ENCODE measurements at regions not wholly inside any gene's neighbourhood (a gene's known extent, or its start where the extent isn't known, plus 50 kb on each side); places are given as distances from the start of the nearest gene placed in this dataset.

DNA sequence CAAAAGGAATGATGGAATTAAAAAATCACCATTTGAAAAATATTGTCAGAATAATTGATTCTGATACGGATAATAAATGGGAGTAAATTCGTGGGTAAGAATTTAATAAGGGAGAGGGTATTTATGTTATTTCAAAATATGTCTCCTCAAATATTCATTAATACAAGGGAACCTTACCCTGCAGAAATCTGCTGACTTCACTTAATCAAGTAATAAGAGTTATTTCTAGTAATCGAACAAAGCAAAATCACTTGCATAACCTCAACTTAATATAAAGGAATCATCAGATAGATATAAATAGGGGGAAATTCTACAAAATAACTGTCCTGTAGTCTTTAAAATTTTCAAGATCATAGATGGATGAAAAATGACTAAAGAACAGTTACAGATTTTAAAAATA, 1164.7 kb upstream of the GJE1 start:
- Histone ChIP-seq H3K4me1 (no peaks in the 10 kb centered on the region), H3K27me3 (replicated peaks; ENCODE audit: control insufficient read depth, insufficient read depth, low read length) (no peaks in the 10 kb centered on the region), H3K4me3 (ENCODE audit: low read depth, low read length) (no peak overlapping the region), H3K9me3 (no peaks in the 10 kb centered on the region), H3K36me3 (ENCODE audit: control insufficient read depth, insufficient read depth, low read length) (no peaks in the 10 kb centered on the region)
- no peaks in the 10 kb centered on the region for H3K4me1 Mint-ChIP-seq (ENCODE audit: low read depth, unreplicated experiment)
- H3K27ac Mint-ChIP-seq (ENCODE audit: unreplicated experiment) = no peak overlapping the region
- no peaks in the 10 kb centered on the region for H3K36me3 Mint-ChIP-seq (ENCODE audit: insufficient read depth, unreplicated experiment)
- intact Hi-C loops (cut with micrococcal nuclease; ENCODE audit: unreplicated experiment) = no loop called here
- no peaks in the 10 kb centered on the region for H3K27me3 Mint-ChIP-seq (ENCODE audit: insufficient read depth, unreplicated experiment)
- POLR2A ChIA-PET = no interaction called here
- H3K4me3 Mint-ChIP-seq (ENCODE audit: unreplicated experiment) = no peak overlapping the region
- DNase-seq = no peak
- CTCF ChIA-PET = no interaction called here
- BruUV-seq (replicated peaks) = no TSS peak
- TF ChIP-seq, protein P1, sequence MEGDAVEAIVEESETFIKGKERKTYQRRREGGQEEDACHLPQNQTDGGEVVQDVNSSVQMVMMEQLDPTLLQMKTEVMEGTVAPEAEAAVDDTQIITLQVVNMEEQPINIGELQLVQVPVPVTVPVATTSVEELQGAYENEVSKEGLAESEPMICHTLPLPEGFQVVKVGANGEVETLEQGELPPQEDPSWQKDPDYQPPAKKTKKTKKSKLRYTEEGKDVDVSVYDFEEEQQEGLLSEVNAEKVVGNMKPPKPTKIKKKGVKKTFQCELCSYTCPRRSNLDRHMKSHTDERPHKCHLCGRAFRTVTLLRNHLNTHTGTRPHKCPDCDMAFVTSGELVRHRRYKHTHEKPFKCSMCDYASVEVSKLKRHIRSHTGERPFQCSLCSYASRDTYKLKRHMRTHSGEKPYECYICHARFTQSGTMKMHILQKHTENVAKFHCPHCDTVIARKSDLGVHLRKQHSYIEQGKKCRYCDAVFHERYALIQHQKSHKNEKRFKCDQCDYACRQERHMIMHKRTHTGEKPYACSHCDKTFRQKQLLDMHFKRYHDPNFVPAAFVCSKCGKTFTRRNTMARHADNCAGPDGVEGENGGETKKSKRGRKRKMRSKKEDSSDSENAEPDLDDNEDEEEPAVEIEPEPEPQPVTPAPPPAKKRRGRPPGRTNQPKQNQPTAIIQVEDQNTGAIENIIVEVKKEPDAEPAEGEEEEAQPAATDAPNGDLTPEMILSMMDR (IDR thresholded peaks at IDR 0.05; ENCODE audit: insufficient read depth in 1 of 2, low read depth in 1 of 2, low read length in 1 of 2, severe bottlenecking in 1 of 2, unreplicated experiment in 1 of 2) = no peak
- H3K9me3 Mint-ChIP-seq (ENCODE audit: unreplicated experiment) = peaks cover 13% of the 10 kb centered on the region

GRCh38 chr6:140966676-140967075, 1166.0 kb upstream of the GJE1 start:
- BruUV-seq (replicated peaks) = no TSS peak
- Histone ChIP-seq H3K4me1 (no peaks in the 10 kb centered on the region), H3K27me3 (replicated peaks; ENCODE audit: control insufficient read depth, insufficient read depth, low read length) (no peaks in the 10 kb centered on the region), H3K36me3 (ENCODE audit: control insufficient read depth, insufficient read depth, low read length) (no peaks in the 10 kb centered on the region), H3K4me3 (ENCODE audit: low read depth, low read length) (no peak overlapping the region), H3K9me3 (no peaks in the 10 kb centered on the region)
- TF ChIP-seq, protein P1 (IDR thresholded peaks at IDR 0.05; ENCODE audit: insufficient read depth in 1 of 2, low read depth in 1 of 2, low read length in 1 of 2, severe bottlenecking in 1 of 2, unreplicated experiment in 1 of 2) = no peak
- no peak overlapping the region for H3K4me3 Mint-ChIP-seq (ENCODE audit: unreplicated experiment)
- H3K36me3 Mint-ChIP-seq (ENCODE audit: insufficient read depth, unreplicated experiment) = no peaks in the 10 kb centered on the region
- DNase-seq = no peak
- POLR2A ChIA-PET = no interaction called here
- no peaks in the 10 kb centered on the region for H3K4me1 Mint-ChIP-seq (ENCODE audit: low read depth, unreplicated experiment)
- CTCF ChIA-PET = no interaction called here
- intact Hi-C loops (cut with micrococcal nuclease; ENCODE audit: unreplicated experiment) = no loop called here
- H3K27ac Mint-ChIP-seq (ENCODE audit: unreplicated experiment) = no peak overlapping the region
- H3K27me3 Mint-ChIP-seq (ENCODE audit: insufficient read depth, unreplicated experiment) = no peaks in the 10 kb centered on the region
- peaks cover 7% of the 10 kb centered on the region for H3K9me3 Mint-ChIP-seq (ENCODE audit: unreplicated experiment)

DNA sequence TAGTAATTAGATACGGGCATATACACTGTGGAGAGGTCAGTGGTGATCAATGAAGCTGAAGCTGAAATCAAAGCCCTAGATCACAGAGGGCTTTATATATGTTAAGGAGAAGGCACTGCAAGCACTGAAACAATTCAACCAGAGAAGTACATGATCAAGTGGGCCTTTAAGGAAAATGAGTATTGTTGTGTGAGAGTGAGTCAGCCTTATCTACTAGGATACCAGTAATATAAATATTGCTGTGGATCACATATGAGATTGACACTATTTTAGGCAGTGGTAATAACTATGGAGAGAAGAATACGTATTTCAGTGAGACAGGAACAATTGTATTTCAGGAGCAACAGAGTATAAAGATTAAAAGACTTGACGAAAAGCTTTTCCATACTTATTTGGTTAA, 1172.2 kb upstream of the GJE1 start:
- H3K9me3 Mint-ChIP-seq (ENCODE audit: unreplicated experiment) = no peaks in the 10 kb centered on the region
- no peak overlapping the region for H3K4me3 Mint-ChIP-seq (ENCODE audit: unreplicated experiment)
- H3K4me1 ChIP-seq = no peaks in the 10 kb centered on the region
- no peak for DNase-seq
- H3K36me3 Mint-ChIP-seq (ENCODE audit: insufficient read depth, unreplicated experiment) = no peaks in the 10 kb centered on the region
- TF ChIP-seq, protein P1 (IDR thresholded peaks at IDR 0.05; ENCODE audit: insufficient read depth in 1 of 2, low read depth in 1 of 2, low read length in 1 of 2, severe bottlenecking in 1 of 2, unreplicated experiment in 1 of 2) = no peak
- no TSS peak for BruUV-seq (replicated peaks)
- H3K27me3 Mint-ChIP-seq (ENCODE audit: insufficient read depth, unreplicated experiment) = no peaks in the 10 kb centered on the region
- no peaks in the 10 kb centered on the region for H3K27me3 ChIP-seq (replicated peaks; ENCODE audit: control insufficient read depth, insufficient read depth, low read length)
- no peaks in the 10 kb centered on the region for H3K9me3 ChIP-seq
- H3K27ac Mint-ChIP-seq (ENCODE audit: unreplicated experiment) = no peak overlapping the region
- H3K36me3 ChIP-seq (ENCODE audit: control insufficient read depth, insufficient read depth, low read length) = no peaks in the 10 kb centered on the region
- H3K4me3 ChIP-seq (ENCODE audit: low read depth, low read length) = no peak overlapping the region
- H3K4me1 Mint-ChIP-seq (ENCODE audit: low read depth, unreplicated experiment) = no peaks in the 10 kb centered on the region
- POLR2A ChIA-PET = no interaction called here
- intact Hi-C loops (cut with micrococcal nuclease; ENCODE audit: unreplicated experiment) = no loop called here
- CTCF ChIA-PET = no interaction called here
